Activated T-helper 9 cell treated with anti-CD3 and anti-CD28 coated beads, Interleukin-2, amount 50 U/mL, for 16 hours (primary cell): ENCODE measurements at regions not wholly inside any gene's neighbourhood (a gene's known extent, or its start where the extent isn't known, plus 50 kb on each side); places are given as distances from the start of the nearest gene placed in this dataset.

ENCODE experiments used
- DNase-seq: peaks from one replicate; pipeline ENCODE4 v3.0.0-alpha.2; 2020; ENCODE audit warnings: low read depth

- no peak for DNase-seq
Measured at GRCh38 chr10:123409426-123409825, 255.2 kb downstream of the BUB3 start.

- DNase-seq, result no peak
Measured at GRCh38 chr10:123409884-123410283, 255.7 kb downstream of the BUB3 start.

GRCh38 chr10:123413353-123413752, 252.8 kb upstream of the GPR26 start:
- no peak for DNase-seq

GRCh38 chr10:123415523-123415922, 250.6 kb upstream of the GPR26 start:
- DNase-seq, result no peak

GRCh38 chr10:123417414-123417813, 248.7 kb upstream of the GPR26 start:
- DNase-seq, result no peak

- no peak for DNase-seq
Measured at GRCh38 chr10:123421461-123421860, 244.7 kb upstream of the GPR26 start.

- no peak for DNase-seq
Measured at GRCh38 chr10:123422261-123422660, 243.9 kb upstream of the GPR26 start.

- no peak for DNase-seq
Measured at GRCh38 chr10:123424537-123424936, 241.6 kb upstream of the GPR26 start.

GRCh38 chr10:123425680-123426079, 240.5 kb upstream of the GPR26 start:
- no peak for DNase-seq

- no peak for DNase-seq
Measured at GRCh38 chr10:123427165-123427786, 238.9 kb upstream of the GPR26 start.

GRCh38 chr10:123428391-123428790, 237.8 kb upstream of the GPR26 start:
- no peak for DNase-seq

- DNase-seq, result no peak
Measured at GRCh38 chr10:123429706-123430221, 236.4 kb upstream of the GPR26 start.

GRCh38 chr10:123433539-123433938, 232.6 kb upstream of the GPR26 start:
- DNase-seq, result no peak

- DNase-seq, result no peak
Measured at GRCh38 chr10:123434435-123435039, 231.6 kb upstream of the GPR26 start.

GRCh38 chr10:123442901-123443300, 223.3 kb upstream of the GPR26 start:
- DNase-seq, result no peak

GRCh38 chr10:123443924-123444323, 222.2 kb upstream of the GPR26 start:
- DNase-seq, result no peak

GRCh38 chr10:123445261-123445775, 220.8 kb upstream of the GPR26 start:
- no peak for DNase-seq

GRCh38 chr10:123446449-123447156, 219.6 kb upstream of the GPR26 start:
- DNase-seq, result no peak

GRCh38 chr10:123449234-123449962, 216.8 kb upstream of the GPR26 start:
- DNase-seq, result no peak

- DNase-seq, result no peak
Measured at GRCh38 chr10:123450956-123451605, 215.1 kb upstream of the GPR26 start.

- DNase-seq, result no peak
Measured at GRCh38 chr10:123451618-123452245, 214.4 kb upstream of the GPR26 start.
